ENCODE measurements at regions not wholly inside any gene's neighbourhood (a gene's known extent, or its start where the extent isn't known, plus 50 kb on each side); places are given as distances from the start of the nearest gene placed in this dataset.

GRCh38 chr9:91100878-91101450, 260.8 kb downstream of the AUH start:
- no peak for DNase-seq (ENCODE audit: low read depth)

GRCh38 chr9:91101611-91102168, 260.0 kb downstream of the AUH start:
- DNase-seq (ENCODE audit: low read depth) = peak; percentile 36

GRCh38 chr9:91102269-91102668, 259.4 kb downstream of the AUH start:
- DNase-seq (ENCODE audit: low read depth) = no peak

GRCh38 chr9:91103931-91104330, 257.8 kb downstream of the AUH start:
- DNase-seq (ENCODE audit: low read depth) = no peak

GRCh38 chr9:91106415-91107081, 255.2 kb downstream of the AUH start:
- DNase-seq (ENCODE audit: low read depth) = no peak

- no peak for DNase-seq (ENCODE audit: low read depth)
Measured at GRCh38 chr9:91111226-91111625, 250.5 kb downstream of the AUH start.

- no peak for DNase-seq (ENCODE audit: low read depth)
Measured at GRCh38 chr9:91111876-91112275, 249.8 kb downstream of the AUH start.

GRCh38 chr9:91113016-91113415, 248.7 kb downstream of the AUH start:
- no peak for DNase-seq (ENCODE audit: low read depth)

- DNase-seq (ENCODE audit: low read depth) = no peak
Measured at GRCh38 chr9:91114450-91114849, 247.3 kb downstream of the AUH start.

GRCh38 chr9:91116211-91116610, 245.5 kb downstream of the AUH start:
- no peak for DNase-seq (ENCODE audit: low read depth)

GRCh38 chr9:91116711-91117110, 245.0 kb downstream of the AUH start:
- no peak for DNase-seq (ENCODE audit: low read depth)

GRCh38 chr9:91117474-91117891, 244.2 kb downstream of the AUH start:
- no peak for DNase-seq (ENCODE audit: low read depth)

- DNase-seq (ENCODE audit: low read depth) = no peak
Measured at GRCh38 chr9:91117959-91118703, 243.6 kb downstream of the AUH start.

- no peak for DNase-seq (ENCODE audit: low read depth)
Measured at GRCh38 chr9:91118704-91119025, 243.1 kb downstream of the AUH start.

- DNase-seq (ENCODE audit: low read depth) = no peak
Measured at GRCh38 chr9:91119142-91119541, 242.6 kb downstream of the AUH start.

GRCh38 chr9:91119679-91120078, 242.0 kb downstream of the AUH start:
- DNase-seq (ENCODE audit: low read depth) = no peak

- no peak for DNase-seq (ENCODE audit: low read depth)
Measured at GRCh38 chr9:91120200-91120599, 241.5 kb downstream of the AUH start.

GRCh38 chr9:91122755-91123154, 239.0 kb downstream of the AUH start:
- no peak for DNase-seq (ENCODE audit: low read depth)

- DNase-seq (ENCODE audit: low read depth) = no peak
Measured at GRCh38 chr9:91126761-91127445, 234.8 kb downstream of the AUH start.

GRCh38 chr9:91127653-91128052, 234.1 kb downstream of the AUH start:
- no peak for DNase-seq (ENCODE audit: low read depth)

- no peak for DNase-seq (ENCODE audit: low read depth)
Measured at GRCh38 chr9:91130796-91131318, 230.9 kb downstream of the AUH start.

GRCh38 chr9:91131433-91131839, 230.3 kb downstream of the AUH start:
- DNase-seq (ENCODE audit: low read depth) = no peak
